Breast epithelium (tissue), 4 donors: ENCODE measurements at regions not wholly inside any gene's neighbourhood (a gene's known extent, or its start where the extent isn't known, plus 50 kb on each side); places are given as distances from the start of the nearest gene placed in this dataset.
"Not testable (repeated sequence)": the region's sequence is repeated elsewhere in the genome, so short reads cannot be mapped to it uniquely, and the experiment has no call there.

Experiments used
- DNase-seq, 2 donors: peaks; one replicate each; pipeline ENCODE4 v3.0.0-alpha.2; 2019; ENCODE audit warnings: low spot score in 2 of 2
- H3K27ac ChIP-seq, 2 donors: fragments of 200-600 bp; sonication (generic) in 1 of 2; one replicate each; pipeline ENCODE4 v1.5.1; 2016 to 2019; ENCODE audit warnings: mild to moderate bottlenecking in 1 of 2
- H3K27me3 ChIP-seq, 2 donors: fragments of 200-600 bp; sonication (generic) in 1 of 2; one replicate each; pipeline versions ENCODE4 v1.5.1 to v1.6.0; 2017 to 2019; ENCODE audit warnings: control low read depth in 1 of 2, mild to moderate bottlenecking in 1 of 2
- H3K36me3 ChIP-seq: fragments of 200-600 bp; one replicate; pipeline ENCODE4 v1.5.1; 2019
- H3K4me1 ChIP-seq, 2 donors: fragments of 200-600 bp; sonication (generic); one replicate each; pipeline ENCODE4 v1.5.1; 2016 to 2019; ENCODE audit warnings: control low read depth in 1 of 2
- H3K4me3 ChIP-seq, 3 donors: fragments of 200-600 bp; sonication (generic); 1 replicate in 2 of 3; 2 replicates in 1 of 3; pipeline ENCODE4 v1.5.1; 2016 to 2019; ENCODE audit warnings: mild to moderate bottlenecking in 3 of 3, moderate library complexity in 2 of 3
- H3K9me3 ChIP-seq, 2 donors: fragments of 200-600 bp; sonication (generic) in 1 of 2; one replicate each; pipeline ENCODE4 v1.5.1; 2016 to 2019; ENCODE audit warnings: control low read depth in 1 of 2
- POLR2A ChIP-seq: fragments of 450-650 bp; IDR thresholded peaks from one replicate; pipeline ENCODE4 v1.6.1; 2016; ENCODE audit warnings: antibody characterized with exemption, mild to moderate bottlenecking, moderate library complexity
- POLR2AphosphoS5 ChIP-seq, 3 donors: sonication (generic); formaldehyde crosslinking; IDR thresholded peaks; one replicate each; pipeline ENCODE4 v1.6.1; 2017; ENCODE audit warnings: antibody characterized with exemption in 3 of 3
- intact Hi-C: fragments of 100-400 bp; cut with DNase I; formaldehyde crosslinking; loops from one replicate; pipeline ENCODE4 v1.15.1; 2023; ENCODE audit warnings: low total_unique reads
- TF ChIP-seq, protein P1 (sequence below), 3 donors: fragments of 450-650 bp; IDR thresholded peaks; one replicate each; pipeline ENCODE4 v1.5.1; 2016 to 2017; ENCODE audit warnings: antibody characterized with exemption in 3 of 3, mild to moderate bottlenecking in 3 of 3, moderate library complexity in 3 of 3

DNA sequence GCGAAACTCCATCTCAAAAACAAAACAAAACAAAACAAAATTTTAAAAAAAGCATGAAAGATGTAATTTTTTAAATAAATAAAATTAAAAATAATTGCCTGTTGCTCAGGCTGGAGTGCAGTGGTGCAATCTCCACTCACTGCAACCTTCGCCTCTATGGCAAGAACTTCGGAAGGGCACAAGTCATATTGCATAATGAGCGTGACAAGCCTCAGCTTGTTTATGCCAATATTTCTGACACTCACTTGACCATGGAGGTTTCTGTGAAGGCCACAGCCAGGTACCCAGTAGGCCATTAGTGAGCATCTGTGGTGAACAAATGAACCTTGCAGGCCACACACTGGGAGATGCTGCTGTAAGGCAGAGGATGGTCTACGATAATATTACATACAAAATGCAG, 106.1 kb upstream of the KMT2C start:
- DNase-seq: no peak
- TF ChIP-seq, protein P1, sequence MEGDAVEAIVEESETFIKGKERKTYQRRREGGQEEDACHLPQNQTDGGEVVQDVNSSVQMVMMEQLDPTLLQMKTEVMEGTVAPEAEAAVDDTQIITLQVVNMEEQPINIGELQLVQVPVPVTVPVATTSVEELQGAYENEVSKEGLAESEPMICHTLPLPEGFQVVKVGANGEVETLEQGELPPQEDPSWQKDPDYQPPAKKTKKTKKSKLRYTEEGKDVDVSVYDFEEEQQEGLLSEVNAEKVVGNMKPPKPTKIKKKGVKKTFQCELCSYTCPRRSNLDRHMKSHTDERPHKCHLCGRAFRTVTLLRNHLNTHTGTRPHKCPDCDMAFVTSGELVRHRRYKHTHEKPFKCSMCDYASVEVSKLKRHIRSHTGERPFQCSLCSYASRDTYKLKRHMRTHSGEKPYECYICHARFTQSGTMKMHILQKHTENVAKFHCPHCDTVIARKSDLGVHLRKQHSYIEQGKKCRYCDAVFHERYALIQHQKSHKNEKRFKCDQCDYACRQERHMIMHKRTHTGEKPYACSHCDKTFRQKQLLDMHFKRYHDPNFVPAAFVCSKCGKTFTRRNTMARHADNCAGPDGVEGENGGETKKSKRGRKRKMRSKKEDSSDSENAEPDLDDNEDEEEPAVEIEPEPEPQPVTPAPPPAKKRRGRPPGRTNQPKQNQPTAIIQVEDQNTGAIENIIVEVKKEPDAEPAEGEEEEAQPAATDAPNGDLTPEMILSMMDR (IDR thresholded peaks at IDR 0.05): no peak
- no peak for TF ChIP-seq POLR2A
- TF ChIP-seq POLR2AphosphoS5 (IDR thresholded peaks at IDR 0.05): no peak
- H3K4me1 ChIP-seq: no peaks in the 10 kb centered on the region
- intact Hi-C loops: no loop called here
- no peaks in the 10 kb centered on the region for H3K9me3 ChIP-seq
- H3K36me3 ChIP-seq: no peaks in the 10 kb centered on the region
- no peaks in the 10 kb centered on the region for H3K27me3 ChIP-seq
- no peak overlapping the region for H3K4me3 ChIP-seq
- H3K27ac ChIP-seq: no peak overlapping the region

DNA sequence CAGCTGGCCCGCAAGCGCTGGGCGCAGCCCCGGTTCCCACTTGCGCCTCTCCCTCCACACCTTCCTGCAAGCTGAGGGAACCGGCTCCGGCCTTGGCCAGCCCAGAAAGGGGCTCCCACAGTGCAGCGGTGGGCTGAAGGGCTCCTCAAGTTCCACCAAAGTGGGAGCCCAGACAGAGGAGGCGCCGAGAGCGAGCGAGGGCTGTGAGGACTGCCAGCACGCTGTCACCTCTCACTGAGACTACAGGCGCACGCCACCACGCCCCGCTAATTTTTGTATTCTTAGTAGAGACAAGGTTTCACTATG, 103.3 kb upstream of the KMT2C start:
- intact Hi-C loops, H3K36me3 ChIP-seq, H3K4me3 ChIP-seq, H3K4me1 ChIP-seq, H3K27ac ChIP-seq, DNase-seq, H3K9me3 ChIP-seq, H3K27me3 ChIP-seq: not testable (repeated sequence)

DNA sequence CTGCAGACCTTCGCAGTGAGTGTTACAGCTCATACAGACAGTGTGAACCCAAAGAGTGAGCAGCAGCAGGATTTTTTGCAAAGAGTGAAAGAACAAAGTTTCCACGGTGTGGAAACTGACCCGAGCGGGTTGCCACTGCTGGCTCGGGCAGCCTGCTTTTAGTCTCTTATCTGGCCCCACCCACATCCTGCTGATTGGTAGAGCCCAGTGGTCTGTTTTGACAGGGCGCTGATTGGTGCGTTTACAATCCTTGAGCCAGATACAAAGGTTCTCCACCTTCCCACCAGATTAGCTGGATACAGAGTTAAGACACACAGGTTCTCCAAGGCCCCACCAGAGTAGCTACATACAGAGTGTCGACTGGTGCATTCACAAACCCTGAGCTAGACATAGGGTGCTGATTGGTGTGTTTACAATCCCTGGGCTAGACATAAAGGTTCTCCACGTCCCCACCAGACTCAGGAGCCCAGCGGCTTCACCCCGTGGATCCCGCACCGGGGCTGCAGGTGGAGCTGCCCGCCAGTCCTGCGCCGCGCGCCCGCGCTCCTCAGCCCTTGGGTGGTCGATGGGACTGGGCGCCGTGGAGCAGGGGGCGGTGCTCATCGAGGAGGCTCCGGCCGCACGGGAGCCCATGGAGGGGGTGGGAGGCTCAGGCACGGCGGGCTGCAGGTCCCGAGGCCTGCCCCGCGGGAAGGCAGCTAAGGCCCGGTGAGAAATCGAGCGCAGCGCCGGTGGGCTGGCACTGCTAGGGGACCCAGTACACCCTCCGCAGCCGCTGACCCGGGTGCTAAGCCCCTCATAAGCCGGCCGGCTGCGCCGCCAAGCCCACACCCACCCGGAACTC, 102.8 kb upstream of the KMT2C start:
- H3K4me3 ChIP-seq, intact Hi-C loops, H3K9me3 ChIP-seq, DNase-seq, H3K36me3 ChIP-seq, H3K4me1 ChIP-seq, H3K27me3 ChIP-seq, H3K27ac ChIP-seq: not testable (repeated sequence)

DNA sequence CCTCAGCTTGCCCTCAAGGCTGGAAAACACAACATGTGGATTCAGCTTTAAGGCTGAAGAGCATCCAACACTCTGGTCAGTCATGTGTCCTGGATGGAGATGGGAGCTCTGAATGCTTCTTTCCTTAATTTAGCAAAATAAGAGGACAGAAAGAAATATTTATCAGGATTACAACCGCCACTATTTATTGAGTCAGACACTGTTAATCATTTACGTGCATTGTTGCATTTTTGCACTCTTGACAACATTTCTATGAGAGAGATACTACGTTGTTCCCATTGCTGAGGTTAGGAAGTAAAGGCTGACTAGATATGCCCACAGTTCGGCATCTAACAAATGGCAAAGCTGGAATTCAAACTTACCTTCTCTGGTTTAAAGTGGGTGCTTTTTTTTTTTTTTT, 101.8 kb upstream of the KMT2C start:
- intact Hi-C loops: no loop called here
- Histone ChIP-seq H3K4me1 (no peaks in the 10 kb centered on the region), H3K27ac (no peak overlapping the region)

DNA sequence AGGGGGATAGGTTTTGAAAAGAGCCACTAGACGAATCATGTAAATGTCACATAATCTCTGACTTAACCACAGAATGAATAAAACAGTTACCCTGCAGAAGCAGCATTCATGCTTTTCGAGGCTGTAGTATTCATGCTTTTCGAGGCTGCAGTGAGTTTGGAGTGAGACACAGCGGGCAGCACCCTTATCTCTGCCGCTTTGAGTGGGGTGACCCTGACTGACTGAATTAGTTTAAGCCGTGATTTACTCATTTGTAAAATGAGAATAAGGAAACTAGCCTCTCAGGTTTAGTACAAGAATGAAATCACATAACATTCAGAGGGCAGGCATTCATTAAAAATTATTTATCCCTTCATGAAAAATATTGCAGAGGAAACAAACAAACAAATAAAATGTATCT, 92.8 kb upstream of the KMT2C start:
- DNase-seq: no peak
- intact Hi-C loops: no loop called here
- TF ChIP-seq POLR2AphosphoS5 (IDR thresholded peaks at IDR 0.05) (no peak), POLR2A (no peak)
- TF ChIP-seq, protein P1 (IDR thresholded peaks at IDR 0.05): no peak
- no peaks in the 10 kb centered on the region for H3K36me3 ChIP-seq
- no peaks in the 10 kb centered on the region for H3K4me1 ChIP-seq
- H3K27me3 ChIP-seq: no peaks in the 10 kb centered on the region
- H3K4me3 ChIP-seq: no peak overlapping the region
- no peaks in the 10 kb centered on the region for H3K9me3 ChIP-seq
- no peak overlapping the region for H3K27ac ChIP-seq

More for the DNA sequence above, 101.8 kb upstream of the KMT2C start:
- Histone ChIP-seq H3K4me3 (no peak overlapping the region), H3K36me3 (no peaks in the 10 kb centered on the region), H3K27me3 (no peaks in the 10 kb centered on the region), H3K9me3 (no peaks in the 10 kb centered on the region)
- no peak for DNase-seq
- no peak for TF ChIP-seq POLR2AphosphoS5 (IDR thresholded peaks at IDR 0.05)
- TF ChIP-seq POLR2A: no peak
- TF ChIP-seq, protein P1 (IDR thresholded peaks at IDR 0.05): no peak

DNA sequence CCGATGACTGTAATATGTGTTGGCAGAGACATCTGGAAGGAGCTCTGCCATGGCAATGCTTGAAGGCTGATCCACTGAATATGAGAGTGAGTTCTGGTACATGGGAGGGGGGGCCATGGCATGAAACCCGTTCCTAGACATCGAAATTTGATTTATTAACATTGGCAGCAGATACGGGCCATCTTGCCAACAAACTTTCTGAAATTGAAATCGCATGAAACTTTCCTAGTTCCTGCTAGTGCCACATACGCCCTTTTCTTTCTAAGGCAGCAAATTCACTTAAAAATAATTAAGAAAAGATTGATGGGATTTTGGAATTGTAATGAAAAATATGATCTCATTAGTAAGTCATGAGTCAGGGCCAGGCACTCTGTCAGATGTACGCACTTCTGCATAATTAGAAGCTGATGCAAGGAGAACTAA, 91.8 kb upstream of the KMT2C start:
- H3K4me3 ChIP-seq: no peak overlapping the region
- TF ChIP-seq POLR2A (no peak), POLR2AphosphoS5 (IDR thresholded peaks at IDR 0.05) (no peak)
- TF ChIP-seq, protein P1 (IDR thresholded peaks at IDR 0.05): no peak
- H3K4me1 ChIP-seq: no peaks in the 10 kb centered on the region
- H3K9me3 ChIP-seq: no peaks in the 10 kb centered on the region
- H3K27me3 ChIP-seq: no peaks in the 10 kb centered on the region
- intact Hi-C loops: no loop called here
- no peaks in the 10 kb centered on the region for H3K36me3 ChIP-seq
- H3K27ac ChIP-seq: no peak overlapping the region
- no peak for DNase-seq
